ENCODE measurements at regions not wholly inside any gene's neighbourhood (a gene's known extent, or its start where the extent isn't known, plus 50 kb on each side); places are given as distances from the start of the nearest gene placed in this dataset.

DNA sequence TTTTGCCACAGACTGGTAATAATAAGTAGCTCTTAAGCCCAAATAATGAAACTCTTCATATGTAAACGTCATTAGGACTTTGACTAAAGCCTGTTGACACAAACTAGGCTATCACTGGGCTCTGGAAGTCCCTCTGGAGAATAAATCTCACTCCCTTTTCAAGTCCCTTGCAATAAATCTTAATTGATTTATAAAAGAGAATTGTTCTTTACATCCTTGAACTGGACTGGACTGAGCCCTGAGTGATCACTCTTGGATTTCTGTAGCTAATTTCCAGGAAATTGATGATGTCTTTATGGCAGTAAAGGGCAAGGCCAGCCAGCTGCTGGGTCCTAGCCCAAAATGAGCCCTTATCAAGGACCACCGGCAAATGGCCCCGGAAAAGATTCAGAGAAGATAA is 1162.7 kb downstream of the BCL11B start:
- no peak for DNase-seq

DNA sequence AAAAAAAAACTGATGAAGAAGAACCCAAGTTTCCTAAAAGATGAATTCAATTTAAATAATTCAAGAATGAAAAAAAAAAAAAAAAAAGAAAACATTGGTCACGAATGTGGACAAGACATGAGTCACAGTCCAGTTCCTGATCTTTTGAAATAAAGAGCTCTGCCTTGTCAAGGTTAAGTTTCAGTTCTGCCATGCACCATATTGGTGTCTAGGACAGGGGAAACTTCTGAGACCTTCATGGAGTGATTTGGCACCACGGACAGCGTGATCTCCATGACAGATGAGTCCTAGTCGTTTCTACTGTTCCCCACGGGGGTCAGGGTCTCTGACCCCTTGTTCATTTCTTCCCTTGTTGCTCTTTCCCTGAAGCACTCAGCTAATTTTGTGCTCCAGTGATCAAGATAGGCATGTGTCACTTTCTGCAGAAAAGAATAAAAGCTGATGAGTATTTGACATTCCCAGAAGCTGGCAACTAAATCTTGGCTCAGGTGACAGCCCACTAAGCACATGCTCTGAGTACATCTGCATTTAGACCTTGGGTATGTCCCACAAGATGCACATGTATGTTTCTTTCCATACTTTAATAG is 1159.7 kb downstream of the BCL11B start:
- no peak for DNase-seq

DNA sequence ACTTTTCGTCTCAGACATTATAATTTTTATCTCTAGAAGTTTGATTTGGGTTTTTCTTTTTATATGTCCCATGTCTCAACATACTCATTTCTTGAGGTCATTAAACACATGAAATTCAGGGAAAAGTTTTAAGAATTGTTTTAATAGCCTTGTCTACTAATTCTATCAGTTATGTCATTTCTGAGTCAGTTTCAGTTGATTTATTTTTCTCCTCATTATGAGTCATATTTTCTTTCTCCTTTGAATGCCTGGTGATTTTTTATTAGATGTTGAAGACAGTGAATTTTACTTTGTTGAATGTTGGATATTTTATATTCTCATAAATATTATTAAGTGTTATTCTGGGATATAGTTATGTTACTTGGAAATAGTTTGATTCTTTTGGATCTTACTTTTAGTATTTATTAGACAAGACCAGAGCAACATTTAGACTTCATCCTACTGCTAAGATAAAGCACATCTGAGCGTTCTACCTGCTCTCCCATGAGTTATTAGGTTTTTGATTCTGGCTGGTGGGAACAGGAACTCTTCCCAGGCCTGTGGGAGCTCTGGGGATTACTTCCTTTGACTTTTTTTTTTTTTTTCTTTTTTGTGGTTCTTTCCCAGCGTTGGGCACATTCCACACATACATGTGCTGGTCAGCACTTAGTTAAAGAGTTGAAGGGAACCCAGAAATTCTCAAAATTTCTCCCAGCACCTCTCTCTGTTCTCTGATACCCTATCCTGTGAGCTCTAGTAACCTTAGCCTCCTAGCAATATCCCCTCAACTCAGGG is 1157.7 kb downstream of the BCL11B start:
- DNase-seq: no peak

DNA sequence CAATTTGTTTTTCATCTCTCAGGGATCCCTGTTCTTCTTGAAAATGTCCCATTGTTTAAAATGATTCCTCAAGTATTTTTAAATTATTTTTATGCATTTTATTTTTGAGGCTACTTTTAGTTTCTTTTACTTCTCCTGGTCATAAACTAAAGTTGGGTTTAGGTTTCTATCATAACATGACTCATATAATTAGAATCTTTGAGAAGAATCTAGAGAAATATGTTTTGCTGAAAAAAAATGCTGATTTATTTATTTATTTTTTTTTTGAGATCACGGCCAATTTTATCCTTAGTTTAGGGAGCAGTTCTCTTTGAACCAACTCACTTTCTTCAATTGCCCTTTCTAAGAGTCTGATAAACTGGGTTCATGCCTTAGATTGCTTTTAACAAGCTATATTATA is 1157.1 kb downstream of the BCL11B start:
- no peak for DNase-seq

DNA sequence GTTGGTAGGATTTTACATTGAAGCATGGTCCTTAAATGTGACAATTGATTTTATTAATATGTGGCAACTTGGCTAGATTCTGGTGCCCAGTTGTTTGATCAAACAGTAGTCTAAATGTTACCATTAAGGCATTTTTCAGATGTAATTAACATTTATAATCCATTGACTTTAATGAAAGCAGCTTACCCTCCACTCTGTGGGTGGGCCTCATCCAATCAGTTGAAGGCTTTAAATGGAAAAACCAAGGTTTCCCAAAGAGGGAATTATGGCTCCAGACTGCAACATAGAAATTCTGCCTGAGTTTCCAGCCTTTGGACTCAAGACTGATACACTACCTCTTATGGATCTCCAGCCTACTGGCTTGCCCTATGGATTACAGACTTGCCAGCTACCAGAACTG is 1153.2 kb downstream of the BCL11B start:
- DNase-seq: no peak

DNA sequence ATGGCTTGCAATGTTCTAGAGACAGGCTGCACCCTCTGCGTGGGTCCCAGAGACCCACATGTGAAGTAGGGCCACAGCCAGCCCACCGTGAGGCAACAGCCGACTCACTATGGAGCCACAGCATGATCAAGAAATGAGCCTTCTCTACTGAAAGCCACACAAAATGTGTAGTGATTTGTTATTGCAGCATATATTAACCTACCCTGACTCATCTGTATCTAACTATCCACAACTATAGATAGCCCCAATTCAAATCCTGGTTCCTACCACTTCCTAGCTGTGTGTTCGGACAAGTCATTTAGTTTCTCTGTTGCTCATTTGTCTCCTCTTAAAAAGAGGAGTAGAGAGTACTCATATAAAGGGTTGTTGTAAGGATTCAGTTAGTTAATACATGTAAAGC is 1152.3 kb downstream of the BCL11B start:
- no peak for DNase-seq

DNA sequence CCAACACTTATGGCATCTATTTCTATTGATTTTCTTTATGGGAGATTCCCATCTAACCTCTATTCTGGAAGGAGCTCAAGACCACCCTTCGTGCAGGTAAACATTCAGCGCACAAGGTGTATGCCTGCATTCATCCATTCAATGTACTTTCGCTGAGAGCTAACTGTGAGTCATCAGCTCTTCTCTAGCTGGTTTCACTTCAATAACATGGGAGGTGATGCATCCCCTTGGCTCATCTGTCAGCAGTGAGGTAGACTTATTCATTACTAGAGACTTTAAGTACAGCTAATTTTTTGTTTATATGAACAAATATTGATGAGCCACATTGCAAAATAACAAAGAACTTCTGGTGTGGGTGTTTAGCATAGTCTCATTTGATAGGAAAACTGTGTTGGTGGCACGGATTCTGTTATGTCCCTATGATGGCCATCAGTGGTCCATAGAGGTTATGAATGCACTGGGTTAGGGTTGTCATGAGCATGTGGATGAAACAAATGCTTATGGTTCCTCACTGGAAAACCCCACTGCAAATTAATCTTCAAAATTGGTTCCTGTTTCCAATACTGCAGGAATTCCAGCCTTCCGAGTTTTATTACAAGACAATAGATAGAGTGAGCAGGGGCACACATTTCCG is 1151.0 kb downstream of the BCL11B start:
- no peak for DNase-seq

DNA sequence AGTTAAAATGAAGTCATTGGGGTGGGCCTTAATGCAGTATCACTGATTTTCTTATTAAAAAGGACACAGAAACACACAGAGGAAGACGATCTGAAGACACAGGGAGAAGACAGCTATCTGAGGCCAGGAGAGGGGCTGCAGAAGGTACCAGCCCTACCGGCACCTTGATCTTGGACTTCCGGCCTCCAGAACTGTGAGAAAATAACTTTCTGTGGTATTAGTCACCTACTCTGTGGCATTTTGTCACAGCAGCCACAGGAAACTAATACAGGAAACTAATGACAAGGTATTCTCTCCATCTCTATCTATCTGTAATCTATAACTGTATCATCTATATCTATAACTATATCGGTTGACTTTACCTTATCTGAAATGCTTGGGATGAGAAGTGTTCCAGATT is 1149.5 kb downstream of the BCL11B start:
- DNase-seq: no peak

DNA sequence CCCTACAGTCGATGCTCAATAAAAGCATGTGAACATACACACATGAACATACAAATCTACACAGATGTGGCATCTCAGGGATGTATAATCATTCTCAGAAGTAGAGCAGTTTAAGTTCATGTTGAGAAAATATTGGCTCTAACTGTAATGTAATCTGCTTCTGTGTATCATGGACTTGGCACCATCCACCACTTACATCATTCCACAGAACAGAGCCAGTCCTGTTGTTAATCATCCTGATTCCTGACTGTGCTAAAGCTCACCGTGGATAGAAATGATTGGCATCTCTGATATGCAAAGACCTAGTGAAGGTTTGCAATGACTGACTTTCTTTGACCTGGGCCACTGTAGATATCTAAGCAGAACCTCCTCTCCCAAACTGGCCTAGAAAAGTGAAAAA is 1141.3 kb downstream of the BCL11B start:
- no peak for DNase-seq

DNA sequence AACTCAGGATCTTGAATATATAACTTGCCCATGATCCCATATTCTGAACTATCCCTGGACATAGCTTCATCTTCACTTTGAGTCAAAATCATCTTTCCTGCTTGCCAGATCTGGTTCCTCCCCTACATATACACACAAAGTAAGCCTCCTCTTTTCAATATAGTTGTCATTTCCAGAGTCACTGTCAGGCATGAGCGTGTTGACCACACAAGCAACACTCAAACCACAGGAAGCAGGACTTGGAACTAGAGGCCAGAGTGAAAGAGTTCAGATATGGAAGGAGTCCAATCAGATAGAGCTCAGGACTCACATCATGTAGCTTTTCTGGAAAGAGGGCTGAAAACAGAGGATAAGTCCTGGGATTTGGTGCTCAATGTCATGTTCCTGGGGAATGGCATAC is 1140.6 kb downstream of the BCL11B start:
- no peak for DNase-seq

DNA sequence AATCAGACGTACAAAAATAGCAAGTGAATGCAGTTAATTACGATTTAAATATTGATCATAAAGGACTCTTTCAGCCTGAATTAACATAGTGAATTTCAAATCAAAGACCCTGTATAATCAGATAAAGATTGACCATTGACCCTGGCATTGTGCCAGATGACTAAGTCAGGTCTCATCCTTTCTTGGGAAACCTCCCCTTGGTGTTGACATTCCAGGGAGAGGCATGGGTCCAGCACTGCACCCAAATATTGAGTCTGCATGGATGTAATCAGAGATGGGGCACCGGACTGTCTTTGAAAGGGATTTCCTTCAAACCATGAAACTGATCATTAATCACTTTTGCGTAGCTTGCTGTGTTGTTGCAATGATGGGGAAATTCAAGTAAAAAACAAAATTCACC is 1138.2 kb downstream of the BCL11B start:
- no peak for DNase-seq

DNA sequence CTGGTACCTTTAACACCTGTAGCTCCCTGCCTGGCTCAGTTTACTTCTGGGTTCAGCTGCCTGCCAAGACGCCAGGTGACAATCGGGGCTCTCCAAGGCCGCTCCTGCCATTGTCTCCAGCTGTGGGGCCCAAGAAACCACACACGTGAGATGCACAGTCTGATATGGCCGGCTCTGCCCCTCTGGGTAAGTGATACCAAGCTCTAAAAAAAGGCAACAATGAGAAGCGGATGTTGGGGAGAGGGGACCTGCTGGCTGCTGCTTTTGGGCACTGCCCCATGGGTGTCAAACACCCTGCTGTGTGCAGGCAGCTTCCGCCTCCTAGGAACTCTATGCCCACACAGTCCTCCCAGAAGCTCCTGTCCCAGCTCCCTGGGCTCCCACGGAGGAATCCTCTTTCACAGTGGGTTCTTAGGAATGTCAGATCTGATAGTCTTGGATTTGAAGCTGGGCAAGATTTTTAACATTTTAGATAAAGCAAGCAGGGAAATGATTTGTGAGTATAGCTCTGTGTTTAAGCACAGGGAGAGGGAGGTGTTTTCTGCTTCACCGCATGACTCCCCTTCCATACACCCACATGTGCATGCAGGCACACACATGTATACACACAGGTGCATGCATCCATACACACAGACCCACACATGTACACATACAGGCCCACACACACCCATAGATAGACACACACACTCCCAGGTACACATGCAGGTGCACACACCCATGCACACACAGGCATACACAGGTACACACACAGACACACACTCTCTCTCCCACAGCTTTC is 1135.8 kb downstream of the BCL11B start:
- DNase-seq: no peak

DNA sequence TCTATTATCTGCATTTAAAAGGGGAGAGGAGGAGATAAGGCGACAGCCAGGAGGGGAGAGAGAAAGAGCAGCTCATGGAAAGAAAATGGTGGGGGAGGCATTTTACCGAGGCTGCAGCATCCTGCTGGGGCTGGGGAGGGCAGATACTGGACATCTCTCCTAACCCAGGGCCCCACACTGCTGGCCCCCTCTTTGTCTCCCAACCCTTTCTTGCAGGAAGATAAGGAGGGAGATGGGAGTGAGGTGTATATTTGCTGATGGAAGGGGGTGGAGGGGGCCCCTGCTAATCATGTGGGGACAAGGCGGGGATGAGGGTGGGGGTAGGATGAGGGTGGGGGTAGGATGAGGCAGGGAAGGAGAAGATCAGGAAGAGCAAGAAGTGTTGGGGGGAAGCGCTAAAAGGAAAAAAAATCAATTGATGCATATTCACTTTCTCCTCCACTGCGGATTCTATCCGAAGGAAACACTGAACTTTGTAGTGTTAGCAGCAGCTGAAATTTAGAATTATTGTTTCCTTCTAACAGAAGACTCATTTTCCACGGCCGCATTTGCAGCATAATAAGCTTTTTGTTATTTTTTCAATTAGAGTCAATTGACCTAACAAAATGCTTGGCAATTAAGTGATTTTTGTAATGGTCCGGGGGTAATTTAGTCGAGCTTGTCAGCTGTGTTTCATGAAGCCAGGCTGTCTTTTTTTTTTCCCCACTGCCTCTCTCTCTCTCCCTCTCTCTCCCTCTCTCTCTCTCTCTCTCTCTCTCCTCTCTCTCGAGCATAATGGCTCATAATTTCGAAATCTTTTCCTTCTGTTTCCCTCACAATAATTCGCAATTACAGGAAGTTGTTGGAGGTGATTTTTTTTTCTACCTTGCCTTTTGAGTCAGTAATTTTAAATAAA is 1134.6 kb downstream of the BCL11B start:
- DNase-seq: no peak

DNA sequence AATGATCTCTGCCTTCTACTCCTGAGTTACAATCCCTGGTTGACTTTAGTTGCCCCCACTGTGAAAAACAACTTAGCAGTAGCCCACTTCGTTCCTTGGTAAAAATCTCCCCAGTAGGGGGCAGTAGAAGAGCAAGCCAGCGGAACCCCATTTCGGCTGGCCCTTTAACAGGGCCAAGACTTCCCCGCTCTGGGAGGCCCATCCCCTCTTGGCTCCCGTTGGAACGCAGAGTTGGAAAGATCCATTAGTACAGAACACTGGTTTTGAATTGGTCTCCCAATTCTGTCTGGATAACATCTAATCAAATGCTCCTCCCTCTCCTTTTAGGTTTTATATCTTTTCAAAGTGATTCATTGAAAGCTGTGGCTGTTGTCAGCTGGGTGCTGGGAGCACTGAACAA is 1133.3 kb downstream of the BCL11B start:
- DNase-seq: no peak

DNA sequence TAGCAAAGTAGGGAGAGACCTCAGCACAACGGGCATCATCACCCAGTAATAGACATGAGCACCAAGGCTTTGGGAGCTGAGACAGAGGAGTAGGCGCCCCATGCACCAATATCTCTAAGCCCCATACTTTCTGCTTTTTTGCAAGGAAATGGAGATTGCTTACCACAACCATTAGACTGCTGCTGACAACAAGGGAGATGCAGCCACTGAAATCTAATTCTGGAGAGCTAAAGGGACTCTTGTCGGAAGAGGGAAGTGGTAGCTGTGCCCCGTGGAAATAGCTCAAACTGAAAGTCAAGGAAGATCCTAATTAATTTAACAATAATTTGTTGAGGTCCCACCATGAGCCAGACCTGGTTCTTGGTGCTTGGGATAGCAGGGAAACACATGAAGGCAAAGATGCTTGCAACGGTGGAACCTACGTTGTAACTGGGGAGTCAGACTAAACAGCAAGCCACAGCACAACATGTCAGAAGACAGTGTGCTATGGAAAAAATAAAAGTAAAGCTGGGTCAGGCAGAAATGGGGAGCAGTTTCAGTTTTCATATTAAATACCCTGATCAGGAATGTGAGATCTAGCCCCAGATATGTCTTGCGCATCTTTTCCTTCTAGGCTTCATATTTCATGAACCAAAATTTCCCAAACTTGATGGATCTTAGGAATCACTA is 1131.0 kb downstream of the BCL11B start:
- DNase-seq: no peak

DNA sequence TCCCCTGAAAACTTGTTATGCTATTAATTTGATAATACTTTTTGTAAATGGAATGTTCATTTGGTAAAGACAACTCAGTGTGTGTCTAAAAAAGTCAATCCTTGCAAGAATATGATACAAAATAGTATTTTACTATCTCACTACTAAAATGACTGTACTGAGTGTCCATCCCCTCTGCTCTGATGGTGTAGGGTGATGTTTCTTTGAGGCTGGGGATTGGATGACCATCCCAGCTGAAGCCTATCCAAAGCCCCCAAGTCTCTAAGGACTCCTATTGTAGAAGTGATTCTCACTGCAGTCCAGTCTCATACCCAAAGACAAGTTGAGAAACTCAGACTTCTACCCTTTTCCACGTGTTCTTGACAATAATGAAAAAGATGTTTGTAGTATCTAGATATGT is 1128.4 kb downstream of the BCL11B start:
- DNase-seq: no peak

DNA sequence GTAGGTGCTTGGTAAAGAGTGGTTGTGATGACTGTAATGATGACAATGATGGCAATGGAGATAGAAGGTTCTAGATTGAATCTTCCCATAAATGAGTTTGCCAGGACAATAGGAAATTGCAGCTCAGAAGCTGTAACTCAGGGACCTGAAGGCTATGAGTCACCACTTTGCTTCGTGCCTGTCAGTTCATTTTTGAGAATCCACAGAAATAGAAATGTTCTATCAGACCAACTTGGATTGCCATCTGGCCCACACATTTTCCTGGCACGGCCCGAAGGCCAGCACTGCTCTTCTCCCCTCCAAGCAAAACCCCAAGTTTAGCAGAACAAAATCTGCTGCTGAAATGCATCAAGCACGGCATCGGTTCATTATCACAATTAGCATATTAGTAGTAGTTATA is 1127.0 kb downstream of the BCL11B start:
- no peak for DNase-seq

DNA sequence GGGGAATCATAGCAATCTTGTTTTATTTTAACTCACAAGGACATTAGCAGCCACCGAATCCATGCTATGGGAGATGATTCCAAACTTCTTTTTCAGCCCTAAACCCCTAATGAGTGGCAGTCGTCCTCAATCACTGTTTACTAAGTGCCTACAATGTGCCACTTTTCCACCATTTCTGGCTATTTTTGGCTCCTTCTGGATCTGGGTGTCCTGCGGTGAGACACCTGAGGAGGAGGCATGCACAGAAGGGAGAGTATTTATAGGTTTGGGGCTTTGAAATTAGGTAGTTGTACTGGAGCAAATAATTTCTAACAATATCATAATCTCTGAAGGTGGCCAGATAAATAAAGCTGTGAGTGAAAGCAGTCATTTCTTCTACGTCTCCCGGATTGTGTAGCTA is 1125.6 kb downstream of the BCL11B start:
- DNase-seq: no peak

DNA sequence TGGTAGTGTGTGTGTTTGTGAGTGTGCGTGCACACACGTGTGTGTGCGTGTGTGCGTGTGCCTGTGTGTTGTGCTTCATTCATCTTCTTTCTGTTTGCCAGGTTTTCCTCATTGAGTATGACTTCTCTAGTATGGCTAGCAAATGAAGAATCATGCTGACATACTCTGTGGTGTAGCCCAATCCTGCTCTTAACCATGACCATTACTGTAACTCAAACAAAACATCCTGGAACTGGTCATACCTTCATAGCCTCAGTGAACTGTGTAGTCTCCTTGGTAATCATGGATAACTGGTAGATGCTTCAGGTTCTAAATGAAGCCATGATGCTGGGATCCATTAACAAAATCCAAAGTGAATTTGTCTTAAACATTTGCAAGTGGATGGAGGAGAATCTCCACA is 1117.7 kb downstream of the BCL11B start:
- DNase-seq: no peak

DNA sequence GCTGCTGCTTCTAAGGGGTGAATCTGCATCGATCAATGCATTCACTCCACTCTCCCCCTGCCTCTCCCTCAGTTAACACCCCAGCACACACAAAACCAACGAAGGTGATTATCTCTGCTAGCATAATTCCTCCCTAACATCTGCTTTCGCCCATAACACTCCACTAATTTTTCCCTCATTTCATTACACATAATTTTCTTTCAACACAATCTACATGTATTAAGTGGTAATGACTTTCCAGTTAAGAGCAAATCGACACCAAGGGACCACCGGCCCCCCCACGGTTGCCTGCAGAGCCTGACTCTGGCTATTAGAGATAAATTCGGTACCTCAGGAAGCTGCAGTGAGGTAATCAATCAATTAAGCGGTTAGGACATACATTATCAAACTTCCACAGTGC is 1115.6 kb downstream of the BCL11B start:
- DNase-seq: no peak

DNA sequence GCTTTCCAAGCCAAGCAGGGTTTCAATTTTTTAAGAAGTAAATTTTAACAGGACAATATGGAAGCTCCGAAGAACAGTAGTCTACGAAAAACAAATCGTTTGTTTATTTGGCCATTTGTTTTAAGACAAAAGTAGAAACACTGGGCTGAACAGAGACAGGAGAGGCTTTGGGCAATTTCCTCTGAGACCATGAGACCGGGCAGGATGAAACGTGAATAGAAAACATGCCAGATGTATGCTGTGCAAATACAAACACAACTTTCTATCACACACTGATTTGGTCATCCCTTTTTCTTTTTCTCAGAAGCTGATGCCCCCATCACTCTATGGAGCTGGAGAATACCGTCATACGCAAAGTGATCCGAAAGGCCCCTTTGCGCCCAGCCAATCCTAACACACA is 1111.1 kb downstream of the BCL11B start:
- DNase-seq: no peak

DNA sequence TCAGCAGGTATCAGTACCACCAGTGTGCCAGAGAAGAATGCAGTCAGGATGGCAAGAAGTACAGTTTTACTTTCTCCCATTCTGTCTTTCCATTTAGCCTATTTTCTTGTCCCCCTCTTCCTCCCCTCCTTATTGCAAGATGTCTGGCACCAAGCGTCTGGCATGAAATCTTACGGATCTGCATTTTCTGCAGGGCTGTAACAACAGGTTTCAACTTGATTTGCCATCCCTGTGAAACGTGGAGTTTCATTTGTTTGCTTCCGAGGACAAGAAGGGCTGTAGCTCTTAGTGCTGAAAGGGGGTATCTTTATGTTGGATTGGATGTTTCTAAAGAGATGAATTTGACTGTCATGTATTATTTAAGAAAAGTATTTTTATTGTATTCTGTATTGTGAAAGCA is 1110.6 kb downstream of the BCL11B start:
- no peak for DNase-seq

Data from NCI-H2171 (cell line).